Endothelial cell of umbilical vein (primary cell): ENCODE measurements at regions not wholly inside any gene's neighbourhood (a gene's known extent, or its start where the extent isn't known, plus 50 kb on each side); places are given as distances from the start of the nearest gene placed in this dataset.

Source experiments
- BruUV-seq: library from RNA; stranded (reverse); fragments of 400-500 nt; replicated peaks from 2 replicates; lab custom pipeline; 2021; lab: Mats Ljungman, UMichigan
- CTCF ChIA-PET: fragments of 300-600, 350-600 bp; sonication (Branson Sonifier 250); formaldehyde crosslinking; loops from one replicate; lab custom pipeline; 2021; ENCODE audit warnings: antibody characterized with exemption, inconsistent platforms; lab: Charles Lee
- POLR2A ChIA-PET: fragments of 300-600, 350-600 bp; sonication (Branson Sonifier 250); formaldehyde crosslinking; loops from one replicate; lab custom pipeline; 2021; ENCODE audit warnings: antibody characterized with exemption, inconsistent platforms; lab: Charles Lee
- DNase-seq: peaks from one replicate; pipeline ENCODE4 v3.0.0-alpha.2; 2011; ENCODE audit warnings: low read depth, low spot score
- FAIRE-seq: peaks from 2 replicates; lab custom pipeline; 2011; peaks lifted over from hg19 to GRCh38; lab: Jason Lieb, UNC
- H2AFZ ChIP-seq: 2 replicates; pipeline ENCODE4 v1.6.0; 2012; ENCODE audit warnings: low read depth, low read length, control low read depth, inconsistent platforms
- H3K27ac ChIP-seq: 2 replicates; pipeline ENCODE4 v1.5.1; 2011; ENCODE audit warnings: low read depth, mild to moderate bottlenecking, control low read depth, low read length, moderate library complexity; ENCODE audit not compliant: insufficient read depth
- H3K27me3 ChIP-seq, 2 experiments: 2 replicates each; pipeline versions ENCODE4 v1.6.0 to v1.6.1; 2011; ENCODE audit warnings: low read length in 2 of 2, mixed read lengths in 1 of 2; ENCODE audit not compliant: control insufficient read depth in 2 of 2, insufficient read depth in 2 of 2
- H3K36me3 ChIP-seq, 2 experiments: 2 replicates in 1 of 2; 3 replicates in 1 of 2; pipeline ENCODE4 v1.5.1; 2011; ENCODE audit warnings: low read length in 2 of 2, mild to moderate bottlenecking in 1 of 2, moderate library complexity in 1 of 2; ENCODE audit not compliant: control insufficient read depth in 2 of 2, insufficient read depth in 2 of 2; ENCODE audit errors: extremely low read depth in 1 of 2
- H3K4me1 ChIP-seq: 3 replicates; pipeline ENCODE4 v1.5.1; 2011; ENCODE audit warnings: mild to moderate bottlenecking, low read length; ENCODE audit not compliant: control insufficient read depth, insufficient read depth; ENCODE audit errors: extremely low read depth
- H3K4me2 ChIP-seq: 2 replicates; pipeline ENCODE4 v1.6.1; 2011; ENCODE audit warnings: low read length, control low read depth, mixed read lengths; ENCODE audit not compliant: insufficient read depth
- H3K4me3 ChIP-seq, 3 experiments: fragments of 200-600 bp in 1 of 3; sonication (generic), shearing (Covaris generic) in 1 of 3; replicated peaks in 1 of 3; 2 replicates each; pipeline ENCODE4 v1.5.1; 2011 to 2016; ENCODE audit warnings: control low read depth in 3 of 3, low read length in 3 of 3, mild to moderate bottlenecking in 2 of 3, inconsistent platforms in 1 of 3, low read depth in 1 of 3, moderate library complexity in 1 of 3; ENCODE audit not compliant: insufficient read depth in 1 of 3
- H3K79me2 ChIP-seq: 2 replicates; pipeline ENCODE4 v1.6.0; 2012; ENCODE audit warnings: low read length, inconsistent platforms; ENCODE audit not compliant: control insufficient read depth, insufficient read depth
- H3K9ac ChIP-seq: replicated peaks from 2 replicates; pipeline ENCODE3; 2011; ENCODE audit warnings: low read length, control low read depth; ENCODE audit not compliant: insufficient read depth; ENCODE audit errors: extremely low read depth
- H3K9me1 ChIP-seq: replicated peaks from 3 replicates; pipeline ENCODE4 v1.6.0; 2011; ENCODE audit warnings: mild to moderate bottlenecking, low read length; ENCODE audit not compliant: control insufficient read depth, insufficient read depth; ENCODE audit errors: extremely low read depth
- H3K9me3 ChIP-seq: replicated peaks from 2 replicates; pipeline ENCODE4 v1.5.1; 2012; ENCODE audit warnings: low read length, inconsistent platforms; ENCODE audit not compliant: control insufficient read depth, insufficient read depth
- H4K20me1 ChIP-seq: replicated peaks from 2 replicates; pipeline ENCODE3; 2011; ENCODE audit warnings: mild to moderate bottlenecking, low read length; ENCODE audit not compliant: control insufficient read depth, insufficient read depth; ENCODE audit errors: extremely low read depth
- CTCF ChIP-seq, 2 donors: IDR thresholded peaks; 1 replicate in 1 of 2; 2 replicates in 1 of 2; pipeline ENCODE4 v1.5.1; 2011; ENCODE audit warnings: low read length in 2 of 2, mild to moderate bottlenecking in 2 of 2, moderate library complexity in 2 of 2, control low read depth in 1 of 2, inconsistent platforms in 1 of 2, low read depth in 1 of 2; ENCODE audit not compliant: insufficient read depth in 1 of 2; ENCODE audit errors: extremely low read depth in 1 of 2
- EZH2 ChIP-seq: IDR thresholded peaks from 2 replicates; pipeline ENCODE4 v1.6.1; 2012; ENCODE audit warnings: borderline replicate concordance, low read depth, mild to moderate bottlenecking, moderate library complexity, low read length, inconsistent platforms; ENCODE audit not compliant: severe bottlenecking
- FOS ChIP-seq: IDR thresholded peaks from 2 replicates; pipeline ENCODE4 v1.6.1; 2011; ENCODE audit warnings: mild to moderate bottlenecking, low read length, moderate library complexity, borderline replicate concordance; ENCODE audit not compliant: insufficient read depth
- GATA2 ChIP-seq: IDR thresholded peaks from 2 replicates; pipeline ENCODE4 v1.7.0; 2011; ENCODE audit warnings: low read depth, mild to moderate bottlenecking, moderate library complexity, mixed read lengths, low read length; ENCODE audit not compliant: insufficient read length, insufficient read depth
- JUN ChIP-seq: IDR thresholded peaks from 2 replicates; pipeline ENCODE4 v1.6.1; 2011; ENCODE audit warnings: borderline replicate concordance, low read depth; ENCODE audit not compliant: insufficient read length, insufficient read depth
- MAX ChIP-seq: IDR thresholded peaks from 2 replicates; pipeline ENCODE4 v1.6.1; 2011; ENCODE audit not compliant: insufficient read depth, insufficient read length
- MYC ChIP-seq: IDR thresholded peaks from one replicate; pipeline ENCODE4 v1.6.1; 2011; ENCODE audit warnings: mild to moderate bottlenecking, low read depth, low read length
- POLR2A ChIP-seq: IDR thresholded peaks from 2 replicates; pipeline ENCODE4 v1.6.1; 2012; ENCODE audit warnings: low read depth, mild to moderate bottlenecking, control low read depth, low read length
- POLR2AphosphoS5 ChIP-seq: IDR thresholded peaks from 2 replicates; pipeline ENCODE4 v1.6.1; 2012; ENCODE audit warnings: low read depth, mild to moderate bottlenecking, control low read depth, low read length, moderate library complexity; ENCODE audit not compliant: insufficient read depth
- dilution Hi-C: fragments of 300-500 bp; cut with MboI; formaldehyde crosslinking; loops from one replicate; pipeline ENCODE4 v1.15.0; 2019; ENCODE audit warnings: low sequenced_read_pairs; ENCODE audit not compliant: extremely low pct_ligation_motif_present
- intact Hi-C: fragments of 100-400 bp; cut with micrococcal nuclease; formaldehyde crosslinking; loops from one replicate; pipeline ENCODE4 v1.10.0; 2022

GRCh38 chr5:25005431-25005830, 360.7 kb upstream of the CDH10 start:
- Histone ChIP-seq H3K9ac (no peak overlapping the region), H3K27me3 (no peaks in the 10 kb centered on the region), H3K4me2 (no peak overlapping the region), H3K36me3 (no peaks in the 10 kb centered on the region), H3K27ac (no peak overlapping the region), H3K79me2 (no peaks in the 10 kb centered on the region), H2AFZ (no peak overlapping the region), H3K9me1 (no peaks in the 10 kb centered on the region), H3K4me3 (no peak overlapping the region), H3K4me1 (no peaks in the 10 kb centered on the region), H4K20me1 (no peaks in the 10 kb centered on the region), H3K9me3 (no peaks in the 10 kb centered on the region)
- BruUV-seq = no TSS peak
- DNase-seq (no peak), FAIRE-seq (no peak)
- ChIA-PET CTCF (no interaction called here), POLR2A (no interaction called here)
- TF ChIP-seq JUN (no peak), POLR2AphosphoS5 (no peak), GATA2 (no peak), MYC (no peak), FOS (no peak), MAX (no peak), POLR2A (no peak), EZH2 (no peak), CTCF (IDR thresholded peaks at IDR 0.05; ENCODE audit: extremely low read depth in 1 of 2, insufficient read depth in 1 of 2, low read depth in 1 of 2, low read length in 2 of 2) (no peak)
- dilution Hi-C loops = no loop called here
- intact Hi-C loops = no loop called here
